H1 (cell line): ENCODE measurements at regions not wholly inside any gene's neighbourhood (a gene's known extent, or its start where the extent isn't known, plus 50 kb on each side); places are given as distances from the start of the nearest gene placed in this dataset.

Source experiments
- CTCF ChIA-PET: fragments of 300-600 bp; sonication (Branson Sonifier 250); formaldehyde crosslinking; loops from one replicate; lab custom pipeline; 2021; ENCODE audit not compliant: partially characterized antibody; lab: Charles Lee
- POLR2A ChIA-PET: fragments of 300-600 bp; sonication (Branson Sonifier 250); formaldehyde crosslinking; loops from one replicate; lab custom pipeline; 2021; ENCODE audit warnings: inconsistent platforms; ENCODE audit not compliant: partially characterized antibody; lab: Charles Lee
- DNase-seq, 2 experiments: peaks; one replicate each; pipeline versions ENCODE4 v3.0.0 to v3.0.0-alpha.2; 2010 to 2022; ENCODE audit warnings: low spot score in 2 of 2, low read depth in 1 of 2, mixed read lengths in 1 of 2
- FAIRE-seq: peaks from 2 replicates; lab custom pipeline; 2011; peaks lifted over from hg19 to GRCh38; lab: Jason Lieb, UNC
- H2AFZ ChIP-seq: 2 replicates; pipeline ENCODE4 v1.8.1; 2012; ENCODE audit warnings: low read length, inconsistent platforms
- H2AK5ac ChIP-seq: 2 replicates; pipeline ENCODE4 v1.6.1; 2013; ENCODE audit warnings: low read depth, low read length
- H2BK120ac ChIP-seq: replicated peaks from 2 replicates; pipeline ENCODE3; 2013; ENCODE audit warnings: low read depth, low read length, inconsistent platforms
- H2BK12ac ChIP-seq: 2 replicates; pipeline ENCODE4 v1.6.1; 2013; ENCODE audit warnings: low read depth, low read length
- H2BK15ac ChIP-seq: 2 replicates; pipeline ENCODE4 v1.6.1; 2013; ENCODE audit warnings: low read length
- H2BK20ac ChIP-seq: 2 replicates; pipeline ENCODE4 v1.6.1; 2013; ENCODE audit warnings: low read length
- H2BK5ac ChIP-seq: 2 replicates; pipeline ENCODE4 v1.6.1; 2013; ENCODE audit warnings: low read depth, low read length
- H3K14ac ChIP-seq: 2 replicates; pipeline ENCODE4 v1.6.1; 2013; ENCODE audit warnings: inconsistent platforms; ENCODE audit not compliant: insufficient read length
- H3K18ac ChIP-seq: 2 replicates; pipeline ENCODE4 v1.6.1; 2013; ENCODE audit warnings: low read length; ENCODE audit errors: extremely low read depth
- H3K23ac ChIP-seq: 2 replicates; pipeline ENCODE4 v1.6.1; 2013; ENCODE audit warnings: inconsistent platforms; ENCODE audit not compliant: insufficient read length
- H3K23me2 ChIP-seq: 2 replicates; pipeline ENCODE4 v1.6.1; 2013; ENCODE audit warnings: low read depth, low read length
- H3K27ac ChIP-seq: 2 replicates; pipeline ENCODE4 v1.6.1; 2011; ENCODE audit warnings: low read depth, low read length, inconsistent platforms
- H3K27me3 ChIP-seq, 4 experiments: replicated peaks in 1 of 4; 1 replicate in 1 of 4; 2 replicates in 3 of 4; pipeline versions ENCODE4 v1.6.1 to v1.8.1; 2011 to 2013; ENCODE audit warnings: low read length in 3 of 4, mild to moderate bottlenecking in 3 of 4, inconsistent platforms in 2 of 4, mixed read lengths in 2 of 4, moderate library complexity in 1 of 4; ENCODE audit not compliant: control insufficient read depth in 3 of 4, insufficient read depth in 3 of 4; ENCODE audit errors: extremely low read depth in 1 of 4
- H3K36me3 ChIP-seq, 4 experiments: 2 replicates each; pipeline versions ENCODE4 v1.6.1 to v1.8.1; 2011 to 2013; ENCODE audit warnings: mild to moderate bottlenecking in 4 of 4, low read length in 3 of 4, moderate library complexity in 2 of 4, control low read depth in 1 of 4, inconsistent platforms in 1 of 4; ENCODE audit not compliant: insufficient read depth in 4 of 4, control insufficient read depth in 2 of 4
- H3K4ac ChIP-seq: replicated peaks from 2 replicates; pipeline ENCODE3; 2013; ENCODE audit warnings: low read length, low read depth, mixed read lengths, inconsistent platforms; ENCODE audit not compliant: insufficient read length
- H3K4me1 ChIP-seq, 4 experiments: replicated peaks in 1 of 4; 1 replicate in 1 of 4; 2 replicates in 3 of 4; pipeline versions ENCODE4 v1.6.1 to v1.8.1; 2011 to 2013; ENCODE audit warnings: low read length in 3 of 4, inconsistent platforms in 2 of 4, mixed read lengths in 1 of 4; ENCODE audit not compliant: insufficient read depth in 4 of 4, control insufficient read depth in 3 of 4
- H3K4me2 ChIP-seq, 2 experiments: 2 replicates each; pipeline versions ENCODE4 v1.6.1 to v1.8.1; 2011 to 2013; ENCODE audit warnings: low read depth in 2 of 2, low read length in 2 of 2, control low read depth in 1 of 2, inconsistent platforms in 1 of 2, mild to moderate bottlenecking in 1 of 2; ENCODE audit not compliant: insufficient read depth in 1 of 2
- H3K4me3 ChIP-seq, 4 experiments: fragments of 200-600, 300-600 bp in 1 of 4; sonication (generic), shearing (Covaris generic), sonication (Bioruptor Twin) in 1 of 4; 2 replicates each; pipeline versions ENCODE4 v1.5.1 to v1.8.1; 2011 to 2016; ENCODE audit warnings: low read length in 4 of 4, low read depth in 3 of 4, control low read depth in 2 of 4, inconsistent platforms in 2 of 4, mild to moderate bottlenecking in 2 of 4, mixed read lengths in 1 of 4, moderate library complexity in 1 of 4; ENCODE audit not compliant: insufficient read depth in 2 of 4; ENCODE audit errors: extremely low read depth in 1 of 4
- H3K56ac ChIP-seq: replicated peaks from 2 replicates; pipeline ENCODE3; 2013; ENCODE audit warnings: low read depth, mild to moderate bottlenecking, mixed read lengths, low read length, inconsistent platforms; ENCODE audit not compliant: insufficient read length
- H3K79me1 ChIP-seq: 2 replicates; pipeline ENCODE4 v1.6.1; 2013; ENCODE audit warnings: low read depth, low read length, control low read depth
- H3K79me2 ChIP-seq, 2 experiments: 2 replicates each; pipeline versions ENCODE4 v1.6.1 to v1.8.1; 2012 to 2013; ENCODE audit warnings: low read length in 2 of 2, mild to moderate bottlenecking in 2 of 2, inconsistent platforms in 1 of 2; ENCODE audit not compliant: insufficient read depth in 2 of 2, control insufficient read depth in 1 of 2
- H3K9ac ChIP-seq, 4 experiments: replicated peaks in 1 of 4; 1 replicate in 1 of 4; 2 replicates in 3 of 4; pipeline versions ENCODE4 v1.6.1 to v1.8.1; 2011 to 2013; ENCODE audit warnings: low read depth in 3 of 4, low read length in 3 of 4, control low read depth in 2 of 4, mild to moderate bottlenecking in 2 of 4, moderate library complexity in 2 of 4, inconsistent platforms in 1 of 4; ENCODE audit errors: extremely low read depth in 1 of 4
- H3K9me3 ChIP-seq, 2 experiments: 2 replicates each; pipeline versions ENCODE4 v1.6.1 to v1.8.1; 2012 to 2013; ENCODE audit warnings: mild to moderate bottlenecking in 2 of 2, moderate library complexity in 2 of 2, control low read depth in 1 of 2, inconsistent platforms in 1 of 2, low read depth in 1 of 2, low read length in 1 of 2, mixed read lengths in 1 of 2; ENCODE audit not compliant: insufficient read depth in 2 of 2
- H4K20me1 ChIP-seq, 2 experiments: replicated peaks in 1 of 2; 2 replicates each; pipeline versions ENCODE3 to v1.8.1; 2011 to 2013; ENCODE audit warnings: inconsistent platforms in 2 of 2, low read length in 2 of 2, mild to moderate bottlenecking in 1 of 2; ENCODE audit not compliant: insufficient read depth in 2 of 2, control insufficient read depth in 1 of 2
- H4K5ac ChIP-seq: 2 replicates; pipeline ENCODE4 v1.6.1; 2013; ENCODE audit warnings: low read length, low read depth, mixed read lengths, inconsistent platforms; ENCODE audit not compliant: insufficient read length
- H4K8ac ChIP-seq: 2 replicates; pipeline ENCODE4 v1.8.0; 2013; ENCODE audit warnings: mild to moderate bottlenecking, moderate library complexity, low read length, inconsistent platforms; ENCODE audit not compliant: insufficient read depth; ENCODE audit errors: extremely low read depth
- H4K91ac ChIP-seq: replicated peaks from 2 replicates; pipeline ENCODE3; 2013; ENCODE audit warnings: low read length, mixed read lengths, inconsistent platforms; ENCODE audit not compliant: insufficient read length
- CTBP2 ChIP-seq: IDR thresholded peaks from 2 replicates; pipeline ENCODE4 v1.7.0; 2011; ENCODE audit warnings: borderline replicate concordance, mild to moderate bottlenecking, moderate library complexity, mixed read lengths, low read length; ENCODE audit not compliant: insufficient read depth, insufficient read length
- CTCF ChIP-seq, 3 experiments: IDR thresholded peaks; 1 replicate in 2 of 3; 2 replicates in 1 of 3; pipeline versions ENCODE4 v1.5.1 to v1.6.1; 2011; ENCODE audit warnings: low read length in 3 of 3, mild to moderate bottlenecking in 3 of 3, inconsistent platforms in 2 of 3, low read depth in 1 of 3, moderate library complexity in 1 of 3; ENCODE audit not compliant: insufficient read depth in 1 of 3; ENCODE audit errors: control extremely low read depth in 1 of 3
- RAD21 ChIP-seq, 2 experiments: IDR thresholded peaks in 1 of 2; conservative IDR thresholded peaks in 1 of 2; 2 replicates each; pipeline ENCODE4 v1.6.1; 2011; ENCODE audit warnings: low read depth in 2 of 2, low read length in 2 of 2, improper control_type of control experiment in 1 of 2, inconsistent platforms in 1 of 2, mild to moderate bottlenecking in 1 of 2, moderate library complexity in 1 of 2
- RFX5 ChIP-seq: IDR thresholded peaks from 2 replicates; pipeline ENCODE4 v1.6.1; 2011; ENCODE audit warnings: low read depth, low read length, improper control_type of control experiment, borderline replicate concordance
- SP1 ChIP-seq: IDR thresholded peaks from 2 replicates; pipeline ENCODE4 v1.6.1; 2011; ENCODE audit warnings: low read depth, low read length
- SP2 ChIP-seq: IDR thresholded peaks from 2 replicates; pipeline ENCODE4 v1.6.1; 2012; ENCODE audit warnings: mild to moderate bottlenecking, low read length, inconsistent platforms
- SUZ12 ChIP-seq: fragments of 200-600 bp; sonication (generic); IDR thresholded peaks from 2 replicates; pipeline ENCODE4 v1.6.1; 2012; ENCODE audit warnings: mild to moderate bottlenecking, inconsistent platforms, low read length, moderate library complexity, mixed read lengths
- TBP ChIP-seq: IDR thresholded peaks from 2 replicates; pipeline ENCODE4 v1.6.1; 2011; ENCODE audit warnings: low read depth, low read length, improper control_type of control experiment
- TEAD4 ChIP-seq: IDR thresholded peaks from 2 replicates; pipeline ENCODE4 v1.6.1; 2012; ENCODE audit warnings: low read depth, low read length, inconsistent platforms, mixed read lengths
- WGBS, 2 experiments: shearing (Covaris generic) in 1 of 2; methylation state at CpG; one replicate each; pipeline versions ENCODE4 v1.1.6 to v1.1.7; 2013 to 2015; ENCODE audit warnings: low lambda C conversion rate in 2 of 2, mixed read lengths in 2 of 2, inconsistent platforms in 1 of 2, low coverage in 1 of 2, missing lambda C conversion rate in 1 of 2; ENCODE audit not compliant: insufficient replicate concordance in 2 of 2, insufficient coverage in 1 of 2, insufficient read length in 1 of 2; ENCODE audit errors: extremely low coverage in 1 of 2, missing lambda C conversion rate in 1 of 2; 5-methylcytosine and 5-hydroxymethylcytosine counted together

GRCh38 chr9:82504620-82505019 is 516.0 kb downstream of the SPATA31D1 start:
- H2BK20ac ChIP-seq: no peak overlapping the region
- H4K91ac ChIP-seq: no peak overlapping the region
- H3K36me3 ChIP-seq: no peaks in the 10 kb centered on the region
- DNase-seq (no peak), FAIRE-seq (no peak)
- H3K9me3 ChIP-seq: no peaks in the 10 kb centered on the region; a peak in 1 of 4 replicates
- H3K79me1 ChIP-seq: no peaks in the 10 kb centered on the region
- no peak overlapping the region for H2BK5ac ChIP-seq
- H4K20me1 ChIP-seq: no peaks in the 10 kb centered on the region
- H3K4me3 ChIP-seq: no peak overlapping the region
- no peak overlapping the region for H2AK5ac ChIP-seq
- no peak overlapping the region for H3K27ac ChIP-seq
- no peak overlapping the region for H3K4ac ChIP-seq
- no peak overlapping the region for H2BK12ac ChIP-seq
- no peak overlapping the region for H3K14ac ChIP-seq
- H3K56ac ChIP-seq: no peak overlapping the region
- no peak overlapping the region for H3K4me2 ChIP-seq
- H3K9ac ChIP-seq: no peak overlapping the region
- H4K5ac ChIP-seq: no peak overlapping the region
- TF ChIP-seq SUZ12 (no peak), CTBP2 (no peak), TBP (no peak), RAD21 (IDR thresholded peaks at IDR 0.05 in 1 of 2, conservative IDR thresholded peaks at IDR 0.05 in 1 of 2; ENCODE audit: low read depth in 2 of 2, low read length in 2 of 2) (peak; percentile 10 to 32; a peak in 2 of 4 replicates), SP1 (no peak), RFX5 (no peak), SP2 (no peak), TEAD4 (no peak), CTCF (IDR thresholded peaks at IDR 0.05; ENCODE audit: control extremely low read depth in 1 of 3, insufficient read depth in 1 of 3, low read depth in 1 of 3, low read length in 3 of 3) (peak in 2 of 3 experiments; percentile 9 to 40; a peak in 3 of 4 replicates)
- TF ChIP-seq, all 59 proteins: peak for 2
- WGBS, 2 experiments: 85% methylated on average over 2 of the region's 2 CpGs; no CpG with 5 or more reads in 1 of the 2 experiments
- H3K23ac ChIP-seq: no peak overlapping the region
- no peaks in the 10 kb centered on the region for H3K79me2 ChIP-seq
- H2BK15ac ChIP-seq: no peak overlapping the region
- H3K23me2 ChIP-seq: no peaks in the 10 kb centered on the region
- H3K27me3 ChIP-seq: no peaks in the 10 kb centered on the region
- H2AFZ ChIP-seq: no peak overlapping the region
- ChIA-PET POLR2A (no interaction called here), CTCF (interaction anchor here (0.6 kb wide), 1 partner anchor 216 kb away, joined by 3 read pairs; no protein-coding TSS in a partner anchor)
- no peak overlapping the region for H2BK120ac ChIP-seq
- H4K8ac ChIP-seq: no peak overlapping the region
- no peak overlapping the region for H3K18ac ChIP-seq
- H3K4me1 ChIP-seq: no peaks in the 10 kb centered on the region
